GM21723 (cell line): ENCODE measurements at regions not wholly inside any gene's neighbourhood (a gene's known extent, or its start where the extent isn't known, plus 50 kb on each side); places are given as distances from the start of the nearest gene placed in this dataset.
"Not testable (repeated sequence)": the region's sequence is repeated elsewhere in the genome, so short reads cannot be mapped to it uniquely, and the experiment has no call there.

Experiments
- ATAC-seq: cut with Tn5 transposase; IDR thresholded peaks from one replicate; pipeline ENCODE4 v1.9.1; 2021; ENCODE audit warnings: mild to moderate bottlenecking, moderate library complexity; ENCODE audit not compliant: unreplicated experiment

DNA sequence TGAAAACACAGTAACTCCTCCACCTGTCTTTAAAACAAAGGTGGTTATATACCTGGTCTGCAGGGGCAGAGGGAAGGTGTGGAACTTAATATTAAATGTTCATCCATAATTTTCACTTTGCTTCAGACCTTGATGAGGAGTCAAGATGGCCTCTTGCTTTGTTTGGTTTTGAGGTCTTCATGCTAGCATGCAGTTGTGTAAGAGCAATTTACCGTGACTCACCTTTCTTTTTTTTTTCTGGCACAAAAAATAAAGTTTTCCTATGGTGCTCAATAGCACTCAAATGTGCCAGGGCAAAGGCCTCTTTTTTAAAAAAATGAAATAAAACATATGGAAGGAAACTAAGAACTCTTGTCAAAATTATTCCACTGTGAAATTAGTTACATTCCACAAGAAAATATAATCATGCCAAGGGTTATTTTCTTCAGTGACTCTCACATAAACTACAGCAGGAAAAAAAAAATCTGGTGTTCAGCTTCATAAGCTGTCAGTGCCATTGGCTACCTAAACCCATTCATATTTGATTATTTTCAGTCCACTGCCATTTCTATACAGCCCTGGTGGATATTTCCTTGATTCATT is 128.2 kb downstream of the SLC7A11 start:
- ATAC-seq = peak; percentile 21

DNA sequence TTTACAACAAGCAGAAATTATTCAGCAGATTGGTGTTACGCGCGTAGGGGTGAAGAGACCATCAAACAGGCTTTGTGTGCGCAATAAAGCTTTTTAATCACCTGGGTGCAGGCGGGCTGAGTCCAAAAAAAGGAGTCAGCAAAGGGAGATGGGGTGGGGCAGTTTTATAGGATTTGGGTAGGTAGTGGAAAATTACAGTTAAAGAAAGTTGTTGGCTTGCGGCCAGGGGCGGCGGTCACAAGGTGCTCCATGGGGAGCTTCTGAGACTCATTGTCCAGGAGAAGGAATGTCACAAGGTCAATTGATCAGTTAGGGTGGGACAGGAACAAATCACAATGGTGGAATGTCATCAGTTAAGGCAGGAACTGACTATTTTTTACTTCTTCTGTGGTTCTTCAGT is 129.3 kb downstream of the SLC7A11 start:
- ATAC-seq = not testable (repeated sequence)

DNA sequence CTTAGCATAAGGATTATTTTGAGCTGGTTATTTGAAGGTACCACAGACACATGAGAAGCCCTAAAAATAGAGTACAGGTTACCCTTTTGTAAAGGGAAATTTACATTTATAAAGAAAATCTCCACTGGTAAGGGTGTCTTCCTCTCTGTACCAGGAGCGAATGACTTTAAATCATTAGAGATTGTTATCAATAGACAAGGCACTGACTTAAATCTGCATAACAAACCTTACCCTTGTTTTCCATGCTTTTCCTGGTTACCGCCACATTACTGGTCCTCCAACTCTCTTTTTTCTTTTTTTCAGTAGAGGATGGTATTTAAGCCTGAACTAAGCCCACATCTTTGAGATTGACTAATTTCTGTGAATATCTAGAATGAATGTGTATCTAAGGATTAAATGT is 129.8 kb downstream of the SLC7A11 start:
- no peak for ATAC-seq

DNA sequence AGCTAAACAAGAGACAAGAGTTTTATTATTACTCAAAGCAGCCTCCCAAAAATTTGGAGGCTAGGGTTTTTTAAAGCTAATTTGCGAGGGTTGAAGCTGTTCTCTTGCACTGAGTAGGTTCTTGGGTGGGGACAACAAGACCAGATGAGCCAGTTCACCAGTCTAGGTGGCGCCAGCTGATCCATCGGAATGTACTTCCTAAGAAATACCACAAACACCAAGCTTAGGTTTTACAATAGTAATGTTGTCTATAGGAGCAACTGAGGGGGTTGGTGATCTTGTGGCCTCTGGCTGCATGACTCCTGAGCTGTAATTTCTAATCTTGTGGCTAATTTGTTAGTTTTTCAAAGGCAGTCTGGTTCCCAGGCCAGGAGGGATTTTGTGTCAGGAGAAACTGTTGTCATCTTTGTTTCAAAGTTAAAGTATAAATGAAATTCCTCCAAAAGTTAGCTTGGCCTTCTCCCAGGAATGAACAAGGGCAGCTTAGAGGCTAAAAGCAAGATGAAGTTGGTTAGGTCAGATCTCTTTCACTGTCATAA is 130.6 kb downstream of the SLC7A11 start:
- no peak for ATAC-seq

DNA sequence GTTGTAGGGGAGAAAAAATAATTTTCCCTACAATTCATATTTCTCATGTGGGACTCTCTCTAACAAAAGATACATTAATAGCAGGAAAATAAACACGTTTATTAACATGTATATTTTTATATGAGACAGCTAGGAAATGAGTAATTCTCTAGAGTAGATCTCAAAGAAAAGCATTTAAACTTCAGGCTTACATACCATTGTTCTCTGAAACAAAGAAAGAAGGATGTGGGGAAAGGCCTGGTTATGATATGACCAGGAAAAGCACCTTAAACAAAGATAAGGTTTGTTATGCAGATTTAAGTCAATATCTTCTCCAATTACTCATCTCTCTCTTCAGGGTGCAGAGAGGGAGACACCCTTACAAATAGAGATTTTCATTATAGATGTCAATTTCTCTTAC is 131.3 kb downstream of the SLC7A11 start:
- ATAC-seq = peak; percentile 36

DNA sequence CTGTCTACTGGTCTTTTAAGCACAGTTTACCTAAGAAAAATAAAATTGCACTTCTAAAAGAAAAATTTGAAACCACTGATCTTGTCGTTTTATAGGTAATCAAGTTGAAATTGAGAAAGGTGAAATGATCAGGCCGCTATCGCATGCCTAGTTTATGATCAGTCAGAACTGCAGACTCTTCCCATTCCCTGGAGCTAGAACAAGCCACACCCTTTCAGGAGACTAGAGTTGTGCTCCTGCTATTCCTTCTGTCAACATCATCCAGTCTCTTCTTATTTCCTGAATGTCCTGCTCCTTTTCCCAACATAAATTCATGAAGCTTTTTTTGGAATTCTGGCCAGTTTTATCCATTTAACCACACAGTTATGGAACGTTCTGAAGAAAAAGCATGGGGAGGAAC is 135.1 kb downstream of the SLC7A11 start:
- no peak for ATAC-seq

DNA sequence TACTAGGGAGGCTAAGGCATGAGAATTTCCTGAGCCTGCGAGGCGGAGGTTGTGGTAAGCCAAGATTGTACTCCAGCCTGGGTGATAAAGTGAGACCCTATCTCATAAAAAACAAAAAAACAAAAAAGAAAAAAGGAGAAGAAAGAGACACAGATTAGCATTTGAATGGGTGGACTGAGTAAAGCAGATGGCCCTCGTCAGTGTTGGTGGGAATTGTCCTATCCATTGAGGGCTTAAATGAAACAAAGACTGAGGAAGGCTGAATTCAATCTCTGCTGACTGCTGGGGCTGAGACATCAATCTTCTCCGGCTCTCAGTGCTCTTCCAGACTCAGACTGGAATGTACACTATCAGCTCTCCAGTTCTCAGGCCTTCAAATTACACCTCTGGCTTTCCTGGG is 136.8 kb downstream of the SLC7A11 start:
- ATAC-seq = no peak

DNA sequence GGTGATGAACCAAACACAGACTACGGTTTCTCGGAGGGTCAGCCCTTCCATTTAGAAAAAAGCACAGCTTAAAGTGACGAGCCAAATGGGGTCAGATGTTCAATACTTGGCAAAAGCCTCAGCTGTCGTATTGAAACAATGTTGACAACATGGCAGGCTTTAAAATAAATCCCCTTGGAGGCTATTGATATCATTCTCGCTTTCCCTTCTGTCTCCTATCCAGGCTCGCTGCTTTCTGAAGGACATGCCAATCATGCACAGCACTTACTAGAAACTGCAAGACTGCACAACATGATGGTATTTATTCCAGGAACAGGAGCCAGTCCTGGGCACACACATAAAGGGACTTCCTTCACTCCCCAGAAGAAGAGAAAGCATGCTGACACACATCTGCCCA is 137.9 kb downstream of the SLC7A11 start:
- ATAC-seq = no peak

DNA sequence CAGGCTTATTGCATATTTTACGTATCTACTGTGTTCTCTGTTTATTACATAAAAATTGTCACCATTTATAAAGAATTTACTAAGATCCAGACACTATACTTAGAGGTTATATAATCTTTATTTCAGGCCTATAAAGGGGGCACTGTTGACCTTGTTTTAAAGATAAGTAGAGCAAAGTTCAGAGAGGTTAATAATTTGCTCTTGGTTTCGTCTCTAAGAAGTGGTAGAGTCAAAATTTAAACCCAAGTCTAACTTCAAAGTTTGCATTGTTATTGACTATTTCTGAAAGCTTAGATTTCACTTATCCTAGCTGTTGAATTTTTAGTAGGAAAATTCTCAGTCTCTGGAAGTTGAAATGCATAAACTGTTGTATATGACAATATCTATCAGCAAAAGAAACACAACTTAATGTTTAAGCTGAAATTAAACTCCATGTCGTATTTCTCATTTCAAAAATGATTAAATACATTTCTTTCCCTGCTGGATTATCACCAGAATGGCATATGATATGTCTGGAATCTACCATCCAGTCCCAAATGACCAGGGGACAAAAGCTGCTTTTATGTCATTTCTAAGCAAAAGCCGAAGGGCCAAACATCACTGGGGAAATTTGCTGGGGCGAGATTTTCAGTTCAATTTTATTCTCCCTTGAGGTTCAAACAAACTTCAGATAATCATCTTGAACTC is 138.4 kb downstream of the SLC7A11 start:
- no peak for ATAC-seq

DNA sequence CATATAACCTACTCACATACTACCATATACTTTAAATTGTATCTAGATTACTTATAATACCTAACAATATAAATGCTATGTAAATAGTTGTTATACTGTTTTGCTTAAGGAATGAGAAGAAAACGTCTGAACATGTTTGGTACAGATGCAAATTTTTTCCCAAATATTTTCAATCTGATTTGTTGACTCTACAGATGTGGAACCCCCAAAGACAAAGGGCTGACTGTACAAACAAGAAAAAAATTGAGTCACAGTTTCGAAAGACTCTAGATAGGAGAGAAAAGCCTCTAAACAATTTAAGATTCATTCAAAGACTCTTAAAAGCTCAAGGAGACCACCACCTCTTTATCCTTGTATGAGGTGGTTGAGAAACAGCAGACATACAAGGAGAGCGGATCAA is 142.8 kb downstream of the SLC7A11 start:
- no peak for ATAC-seq

DNA sequence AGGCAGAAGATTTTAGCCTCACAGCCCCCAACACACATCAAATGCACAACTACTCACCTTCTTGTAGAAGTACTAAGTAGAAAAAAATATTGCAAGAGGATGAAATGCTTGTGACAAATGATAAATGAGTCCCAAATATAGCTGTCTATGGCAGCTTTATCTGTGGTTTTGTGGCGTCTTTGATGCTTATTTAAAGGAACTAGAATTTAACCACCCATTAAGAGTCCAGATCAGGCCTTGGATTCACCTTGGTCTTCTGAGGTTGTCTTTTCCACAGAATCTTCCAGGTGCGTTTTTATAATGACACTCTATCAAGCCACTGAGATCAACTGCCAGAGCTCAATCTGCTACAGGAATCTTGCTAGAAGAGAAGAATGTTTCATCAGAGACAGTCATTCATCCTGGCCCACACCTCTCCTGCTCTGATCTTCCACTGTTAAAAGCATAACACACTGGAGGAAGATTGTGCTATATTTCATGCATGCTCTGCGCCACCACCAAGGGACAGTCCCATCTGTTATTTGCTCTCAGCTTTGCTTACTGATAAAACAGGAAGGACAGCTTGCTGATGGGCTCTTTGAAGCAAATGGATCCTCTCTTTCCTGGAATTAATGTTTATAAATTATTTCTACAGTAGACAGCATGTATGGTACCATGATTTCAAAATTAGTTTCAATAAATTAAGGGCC is 144.1 kb downstream of the SLC7A11 start:
- no peak for ATAC-seq

DNA sequence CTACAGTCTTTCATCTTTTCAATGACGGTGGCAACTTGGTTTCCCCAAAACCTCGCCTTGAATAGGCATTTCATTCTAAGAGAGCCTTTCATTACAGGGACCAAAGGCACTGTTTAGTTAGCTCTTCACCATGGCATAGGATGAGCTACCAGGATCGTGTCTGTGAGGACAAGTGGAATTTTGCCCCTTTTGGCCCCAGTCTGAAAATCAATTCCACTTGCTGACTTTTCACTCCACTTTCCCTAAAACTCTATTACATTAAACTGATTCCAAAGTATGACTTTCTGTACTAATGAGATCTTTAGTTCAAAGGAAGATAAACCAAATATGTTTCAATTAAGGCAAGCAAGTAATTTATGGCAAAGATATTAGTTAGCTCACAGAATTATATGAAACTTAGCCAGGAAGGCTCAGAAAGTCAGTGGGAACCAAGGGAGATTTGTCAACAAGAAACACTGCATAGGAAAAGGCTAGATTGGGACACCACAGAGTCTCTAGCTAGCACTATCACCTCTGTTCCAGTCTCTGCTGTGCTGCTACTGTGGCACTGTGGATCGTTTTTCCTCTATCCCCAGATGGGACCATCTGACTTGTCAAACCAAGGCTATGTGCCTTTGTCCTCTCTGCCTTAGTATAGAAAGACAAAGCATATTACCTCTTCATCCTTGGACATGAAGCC is 145.6 kb downstream of the SLC7A11 start:
- ATAC-seq = no peak

DNA sequence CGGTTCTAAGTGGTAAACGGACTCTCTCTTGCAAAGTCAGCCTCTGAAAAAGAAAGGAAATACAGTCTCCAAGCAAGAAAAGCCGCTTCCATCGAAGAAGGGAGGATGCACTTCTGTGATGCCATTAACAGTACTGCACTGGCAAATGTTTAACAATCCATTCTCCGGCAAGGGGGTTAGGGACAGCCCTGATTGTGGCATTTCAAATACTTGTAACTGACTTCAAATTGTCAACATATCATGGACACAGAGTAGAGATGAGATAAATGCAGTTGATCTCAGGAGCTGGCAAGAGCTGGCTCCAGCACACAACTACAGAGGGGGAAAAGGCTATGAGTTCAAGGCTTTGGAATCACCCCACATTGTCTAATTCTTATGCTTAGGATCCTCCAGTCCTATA is 146.8 kb downstream of the SLC7A11 start:
- ATAC-seq = no peak

DNA sequence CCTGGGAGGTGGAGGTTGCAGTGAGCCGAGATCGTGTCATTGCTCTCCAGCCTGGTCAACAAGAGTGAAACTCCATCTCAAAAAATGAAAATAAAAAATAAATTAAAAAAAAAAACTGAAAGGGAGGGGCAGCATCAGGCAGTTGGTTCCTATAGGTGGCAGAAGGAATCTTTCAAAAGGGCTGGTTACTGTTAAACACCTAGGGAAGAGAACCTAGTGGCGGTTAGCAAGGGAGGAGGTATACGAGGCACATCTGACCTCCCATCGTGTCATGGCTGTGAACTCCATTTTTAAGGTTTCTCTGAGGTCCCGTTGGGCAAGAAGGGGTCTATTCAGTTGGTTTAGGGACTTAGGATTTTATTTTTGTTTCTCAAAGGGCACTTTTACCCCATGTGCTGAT is 150.1 kb downstream of the SLC7A11 start:
- ATAC-seq = no peak

DNA sequence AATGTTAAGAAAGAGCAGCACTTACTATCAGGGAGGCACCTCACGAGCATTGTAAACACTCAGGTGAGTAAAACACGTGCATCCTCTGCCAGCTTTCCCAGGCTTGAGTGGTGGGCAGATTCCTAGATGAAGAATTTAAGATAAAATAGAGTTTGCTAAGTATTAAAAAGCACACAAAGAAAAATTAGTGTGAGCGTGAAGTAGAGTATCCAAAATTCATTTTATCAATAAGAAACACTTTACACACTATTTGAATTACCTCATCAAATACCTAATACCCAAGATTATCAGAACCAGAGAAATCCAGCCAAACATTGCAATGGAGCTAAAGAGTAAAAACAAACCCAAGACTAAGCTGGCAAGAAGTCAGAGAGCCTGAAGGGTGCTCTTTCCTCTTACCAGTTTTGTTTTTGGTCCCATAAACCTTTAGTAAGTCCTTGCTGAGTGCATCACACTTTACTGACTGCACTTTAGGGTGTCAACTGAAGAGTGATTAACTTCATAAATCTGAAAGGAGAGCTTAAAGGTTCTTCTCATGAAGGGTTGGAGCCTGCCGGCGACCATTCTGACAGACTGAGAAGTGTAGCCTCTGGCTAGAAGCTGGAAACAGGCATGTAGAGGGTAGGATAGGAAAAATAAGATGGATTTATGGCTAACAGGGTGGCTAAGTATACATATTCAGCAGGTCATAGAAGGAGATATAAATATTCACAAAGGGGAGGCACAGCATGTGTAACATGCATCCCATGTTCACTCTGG is 151.1 kb downstream of the SLC7A11 start:
- ATAC-seq = no peak

DNA sequence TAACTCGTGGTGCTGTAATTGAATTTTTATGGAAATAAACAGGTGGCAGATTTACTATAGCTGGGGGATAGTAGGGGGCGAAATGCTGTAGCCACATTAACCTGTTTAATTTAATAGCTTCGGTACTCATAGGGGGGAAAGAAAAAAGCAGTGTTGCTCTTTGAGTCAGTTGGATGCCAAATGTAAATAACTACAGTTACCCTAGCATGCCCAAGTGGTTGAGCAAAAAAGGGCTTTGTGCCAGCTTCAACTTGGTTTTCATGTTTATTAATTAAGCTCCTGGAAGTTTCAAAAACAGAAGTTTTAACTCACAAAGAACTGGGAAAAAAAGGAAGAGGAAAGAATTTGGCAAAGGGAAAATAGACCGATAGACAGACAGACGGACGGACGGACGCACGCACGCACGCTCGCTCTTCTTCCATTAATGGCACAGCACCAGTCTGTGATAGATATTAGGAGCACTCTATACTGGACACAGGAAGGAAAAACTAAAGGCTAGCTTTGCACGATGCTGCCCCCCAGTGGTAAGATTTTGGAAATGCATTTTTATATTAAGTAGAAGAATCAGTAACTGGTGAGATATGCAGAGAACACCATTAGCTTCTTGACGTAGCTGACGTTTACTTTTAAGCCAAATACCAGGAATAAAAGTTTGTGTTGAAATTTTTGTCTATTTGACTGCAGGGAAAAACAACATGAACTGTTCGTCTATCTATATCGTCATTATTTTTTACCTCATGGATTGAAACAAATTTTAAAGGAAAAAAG is 151.8 kb downstream of the SLC7A11 start:
- ATAC-seq = peak; percentile 92

DNA sequence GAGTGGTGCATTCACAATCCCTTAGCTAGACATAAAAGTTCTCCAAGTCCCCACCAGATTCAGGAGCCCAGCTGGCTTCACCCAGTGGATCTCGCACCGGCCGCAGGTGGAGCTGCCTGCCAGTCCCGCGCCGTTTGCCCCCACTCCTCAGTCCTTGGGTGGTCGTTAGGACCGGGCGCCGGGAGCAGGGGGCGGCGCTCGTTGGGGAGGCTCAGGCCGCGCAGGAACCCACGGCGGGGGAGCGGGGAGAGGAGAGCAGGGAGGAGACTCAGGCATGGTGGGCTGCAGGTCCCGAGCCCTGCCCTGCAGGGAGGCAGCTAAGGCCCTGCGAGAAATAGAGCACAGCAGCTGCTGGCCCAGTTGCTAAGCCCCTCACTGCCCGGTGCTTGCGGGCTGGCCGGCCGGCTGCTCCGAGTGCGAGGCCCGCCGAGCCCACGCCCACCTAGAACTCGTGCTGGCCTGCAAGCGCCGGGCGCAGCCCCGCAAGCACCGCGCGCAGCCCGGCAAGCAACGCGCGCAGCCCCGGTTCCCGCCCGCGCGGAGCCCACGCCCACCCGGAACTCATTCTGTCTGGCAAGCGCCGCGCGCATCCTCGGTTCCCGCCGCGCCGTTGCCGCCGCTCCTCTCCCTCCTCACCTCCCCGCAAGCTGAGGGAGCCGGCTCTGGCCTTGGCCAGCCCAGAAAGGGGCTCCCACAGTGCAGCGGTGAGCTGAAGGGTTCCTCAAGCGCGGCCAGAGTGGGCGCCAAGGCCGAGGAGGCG is 153.5 kb downstream of the SLC7A11 start:
- no peak for ATAC-seq

DNA sequence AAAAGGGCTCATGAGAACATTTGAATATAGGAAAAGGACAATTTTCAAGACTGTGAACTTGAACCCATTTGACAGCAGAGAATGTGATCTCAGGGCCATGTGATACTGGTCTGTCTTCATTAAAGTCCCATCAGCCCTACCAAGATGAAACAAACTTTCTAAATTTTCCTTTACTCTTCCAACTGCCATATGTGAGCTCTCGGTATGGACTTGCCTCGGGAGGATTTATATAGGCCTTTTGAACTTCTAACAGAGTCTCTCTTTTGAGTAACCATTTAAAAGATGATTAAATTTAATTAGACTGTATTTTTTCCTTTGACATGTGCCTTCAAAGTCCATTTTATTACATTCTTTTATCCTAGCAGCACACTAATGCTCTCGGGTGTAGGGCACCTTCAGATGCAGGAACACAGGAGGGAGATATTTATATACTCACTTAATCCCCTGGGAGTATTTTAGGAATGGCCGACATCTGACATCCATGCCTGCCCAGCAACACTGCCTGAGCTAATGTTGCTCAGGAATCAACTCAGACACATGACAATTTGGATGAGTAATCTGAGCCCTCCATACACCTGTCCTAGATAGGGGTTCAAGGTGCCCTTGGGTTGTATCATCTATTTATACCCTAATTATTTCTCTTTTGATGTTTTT is 155.0 kb downstream of the SLC7A11 start:
- no peak for ATAC-seq

DNA sequence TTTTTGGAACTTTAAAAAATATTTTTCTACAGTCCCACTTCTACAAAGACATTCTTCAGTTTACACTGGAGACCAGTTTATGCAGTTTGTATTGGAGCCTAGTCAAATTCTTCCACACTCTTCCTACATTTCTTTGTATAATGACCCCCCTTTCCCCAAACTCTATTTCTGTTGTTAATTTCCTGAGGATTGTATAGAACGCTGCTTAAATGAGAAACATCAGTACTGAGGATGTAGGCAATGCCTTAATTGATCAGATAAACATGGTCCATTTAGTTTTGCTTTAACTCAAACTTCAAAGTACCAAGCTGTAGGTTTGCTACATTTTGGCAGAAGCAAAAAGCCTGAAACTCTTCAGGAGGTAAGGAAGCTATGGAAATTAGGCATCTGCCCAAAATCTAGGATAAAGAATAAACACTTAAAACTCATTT is 155.5 kb downstream of the SLC7A11 start:
- ATAC-seq = no peak
